Progenitor cell of endocrine pancreas (in vitro differentiated cells): ENCODE measurements at regions not wholly inside any gene's neighbourhood (a gene's known extent, or its start where the extent isn't known, plus 50 kb on each side); places are given as distances from the start of the nearest gene placed in this dataset.

Experiments
- DNase-seq: peaks from one replicate; pipeline ENCODE4 v3.0.0; 2021; ENCODE audit warnings: low spot score; ENCODE audit not compliant: unreplicated experiment
- H3K27ac Mint-ChIP-seq: 2 replicates; pipeline ENCODE4 v1.8.0; 2021; ENCODE audit warnings: mild to moderate bottlenecking, moderate library complexity, mixed read lengths
- H3K27me3 Mint-ChIP-seq: 2 replicates; pipeline ENCODE4 v1.8.0; 2021; ENCODE audit warnings: mixed read lengths
- H3K36me3 Mint-ChIP-seq: 2 replicates; pipeline ENCODE4 v1.8.0; 2022; ENCODE audit warnings: mixed read lengths; ENCODE audit not compliant: insufficient read depth
- H3K4me1 Mint-ChIP-seq: 2 replicates; pipeline ENCODE4 v1.8.0; 2021; ENCODE audit warnings: low read depth, mixed read lengths
- H3K4me3 Mint-ChIP-seq: 2 replicates; pipeline ENCODE4 v1.8.0; 2021; ENCODE audit warnings: low read depth, mild to moderate bottlenecking, moderate library complexity, mixed read lengths
- H3K9me3 Mint-ChIP-seq: 2 replicates; pipeline ENCODE4 v1.8.0; 2021; ENCODE audit warnings: low read depth, mixed read lengths
- TF ChIP-seq, protein P1 (sequence below): fragments of 200-600 bp; sonication (generic); IDR thresholded peaks from one replicate; pipeline ENCODE4 v1.5.0; 2021; ENCODE audit warnings: antibody characterized with exemption, mild to moderate bottlenecking; ENCODE audit not compliant: unreplicated experiment

DNA sequence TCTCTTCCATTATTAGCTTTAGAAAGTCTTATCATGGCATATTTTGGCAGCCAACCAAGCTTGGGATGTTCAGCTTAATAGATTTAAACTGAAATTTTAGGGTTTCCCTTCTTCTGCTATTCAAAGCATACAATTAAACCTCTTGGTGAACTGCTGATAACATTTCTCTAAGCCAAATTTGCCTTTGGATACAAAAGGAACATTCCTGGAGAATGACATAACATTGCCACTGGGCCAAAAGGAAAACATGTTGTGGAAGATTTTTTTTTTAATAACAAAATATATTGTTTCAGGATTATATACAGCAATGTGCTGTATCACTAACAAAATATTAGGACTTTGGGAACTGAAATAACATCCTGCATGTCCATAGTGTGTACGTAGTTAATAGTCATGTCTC, 215.1 kb upstream of the TBX18 start:
- no peak for DNase-seq
- Mint-ChIP-seq H3K27ac (no peak overlapping the region), H3K4me1 (no peaks in the 10 kb centered on the region), H3K9me3 (peaks cover 11% of the 10 kb centered on the region), H3K36me3 (no peaks in the 10 kb centered on the region), H3K27me3 (peaks cover 3% of the 10 kb centered on the region), H3K4me3 (no peak overlapping the region)
- TF ChIP-seq, protein P1, sequence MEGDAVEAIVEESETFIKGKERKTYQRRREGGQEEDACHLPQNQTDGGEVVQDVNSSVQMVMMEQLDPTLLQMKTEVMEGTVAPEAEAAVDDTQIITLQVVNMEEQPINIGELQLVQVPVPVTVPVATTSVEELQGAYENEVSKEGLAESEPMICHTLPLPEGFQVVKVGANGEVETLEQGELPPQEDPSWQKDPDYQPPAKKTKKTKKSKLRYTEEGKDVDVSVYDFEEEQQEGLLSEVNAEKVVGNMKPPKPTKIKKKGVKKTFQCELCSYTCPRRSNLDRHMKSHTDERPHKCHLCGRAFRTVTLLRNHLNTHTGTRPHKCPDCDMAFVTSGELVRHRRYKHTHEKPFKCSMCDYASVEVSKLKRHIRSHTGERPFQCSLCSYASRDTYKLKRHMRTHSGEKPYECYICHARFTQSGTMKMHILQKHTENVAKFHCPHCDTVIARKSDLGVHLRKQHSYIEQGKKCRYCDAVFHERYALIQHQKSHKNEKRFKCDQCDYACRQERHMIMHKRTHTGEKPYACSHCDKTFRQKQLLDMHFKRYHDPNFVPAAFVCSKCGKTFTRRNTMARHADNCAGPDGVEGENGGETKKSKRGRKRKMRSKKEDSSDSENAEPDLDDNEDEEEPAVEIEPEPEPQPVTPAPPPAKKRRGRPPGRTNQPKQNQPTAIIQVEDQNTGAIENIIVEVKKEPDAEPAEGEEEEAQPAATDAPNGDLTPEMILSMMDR, result no peak

- Mint-ChIP-seq H3K4me1 (no peaks in the 10 kb centered on the region), H3K27me3 (peaks cover 3% of the 10 kb centered on the region), H3K9me3 (no peaks in the 10 kb centered on the region), H3K27ac (no peak overlapping the region), H3K4me3 (no peak overlapping the region), H3K36me3 (no peaks in the 10 kb centered on the region)
- no peak for DNase-seq
- TF ChIP-seq, protein P1, result no peak
Measured at GRCh38 chr6:84977363-84977705, 212.9 kb upstream of the TBX18 start.

DNA sequence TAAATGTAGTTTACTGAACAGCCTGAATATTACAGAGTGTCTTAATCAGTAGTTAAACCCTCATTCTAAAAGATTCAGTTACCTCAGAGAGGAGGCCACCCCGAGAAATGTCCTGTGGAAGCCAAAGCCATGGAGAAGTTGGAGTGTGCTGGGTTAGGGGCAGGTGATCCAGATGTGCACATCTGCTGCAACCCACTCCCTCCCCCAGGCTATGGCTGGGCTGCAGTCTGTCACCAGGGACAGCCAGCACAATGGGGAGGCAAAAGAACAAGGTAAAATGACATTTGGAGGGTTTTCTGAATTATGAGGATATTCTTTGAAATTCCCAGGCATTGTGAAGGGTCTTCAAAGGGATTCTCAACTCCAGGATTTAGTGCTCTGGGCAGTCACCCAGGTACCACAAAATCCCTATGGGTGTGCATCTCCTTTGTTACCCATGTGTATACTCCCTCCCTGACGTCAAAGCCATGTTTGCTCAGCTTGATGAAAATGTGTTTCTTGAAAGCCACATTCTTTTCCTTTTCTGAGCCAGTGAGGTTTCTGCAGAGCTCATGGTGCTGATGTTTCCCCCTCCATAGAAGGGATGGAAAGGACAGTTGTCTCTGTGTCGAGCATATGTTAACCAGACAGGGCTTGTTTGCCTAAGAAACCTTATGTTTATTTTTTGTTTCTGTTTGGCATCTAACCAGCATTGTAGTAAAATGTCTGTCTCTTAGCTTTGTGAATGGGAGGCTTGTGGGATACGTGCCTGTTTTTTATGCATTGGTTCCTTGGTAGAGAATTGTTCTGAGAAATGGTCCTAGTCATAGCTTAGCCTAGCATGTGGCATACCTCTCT, 212.3 kb upstream of the TBX18 start:
- DNase-seq, result no peak
- H3K27ac Mint-ChIP-seq, result no peak overlapping the region
- no peaks in the 10 kb centered on the region for H3K9me3 Mint-ChIP-seq
- no peaks in the 10 kb centered on the region for H3K4me1 Mint-ChIP-seq
- no peak overlapping the region for H3K4me3 Mint-ChIP-seq
- TF ChIP-seq, protein P1, result no peak
- no peaks in the 10 kb centered on the region for H3K36me3 Mint-ChIP-seq
- peaks cover 3% of the 10 kb centered on the region for H3K27me3 Mint-ChIP-seq

GRCh38 chr6:84975316-84975715, 210.9 kb upstream of the TBX18 start:
- Mint-ChIP-seq H3K27ac (no peak overlapping the region), H3K36me3 (no peaks in the 10 kb centered on the region), H3K9me3 (no peaks in the 10 kb centered on the region), H3K27me3 (no peaks in the 10 kb centered on the region), H3K4me3 (no peak overlapping the region), H3K4me1 (no peaks in the 10 kb centered on the region)
- DNase-seq, result no peak
- TF ChIP-seq, protein P1, result no peak

GRCh38 chr6:84973606-84974005, 209.2 kb upstream of the TBX18 start:
- Mint-ChIP-seq H3K27me3 (no peaks in the 10 kb centered on the region), H3K4me3 (no peak overlapping the region), H3K4me1 (no peaks in the 10 kb centered on the region), H3K9me3 (peaks cover 7% of the 10 kb centered on the region), H3K36me3 (no peaks in the 10 kb centered on the region), H3K27ac (no peak overlapping the region)
- no peak for DNase-seq
- TF ChIP-seq, protein P1, result no peak
